Hepatic stellate cell (primary cell): ENCODE measurements at regions not wholly inside any gene's neighbourhood (a gene's known extent, or its start where the extent isn't known, plus 50 kb on each side); places are given as distances from the start of the nearest gene placed in this dataset.

ENCODE experiments used
- DNase-seq: peaks from one replicate; pipeline ENCODE4 v3.0.0; 2011; ENCODE audit warnings: low spot score

DNA sequence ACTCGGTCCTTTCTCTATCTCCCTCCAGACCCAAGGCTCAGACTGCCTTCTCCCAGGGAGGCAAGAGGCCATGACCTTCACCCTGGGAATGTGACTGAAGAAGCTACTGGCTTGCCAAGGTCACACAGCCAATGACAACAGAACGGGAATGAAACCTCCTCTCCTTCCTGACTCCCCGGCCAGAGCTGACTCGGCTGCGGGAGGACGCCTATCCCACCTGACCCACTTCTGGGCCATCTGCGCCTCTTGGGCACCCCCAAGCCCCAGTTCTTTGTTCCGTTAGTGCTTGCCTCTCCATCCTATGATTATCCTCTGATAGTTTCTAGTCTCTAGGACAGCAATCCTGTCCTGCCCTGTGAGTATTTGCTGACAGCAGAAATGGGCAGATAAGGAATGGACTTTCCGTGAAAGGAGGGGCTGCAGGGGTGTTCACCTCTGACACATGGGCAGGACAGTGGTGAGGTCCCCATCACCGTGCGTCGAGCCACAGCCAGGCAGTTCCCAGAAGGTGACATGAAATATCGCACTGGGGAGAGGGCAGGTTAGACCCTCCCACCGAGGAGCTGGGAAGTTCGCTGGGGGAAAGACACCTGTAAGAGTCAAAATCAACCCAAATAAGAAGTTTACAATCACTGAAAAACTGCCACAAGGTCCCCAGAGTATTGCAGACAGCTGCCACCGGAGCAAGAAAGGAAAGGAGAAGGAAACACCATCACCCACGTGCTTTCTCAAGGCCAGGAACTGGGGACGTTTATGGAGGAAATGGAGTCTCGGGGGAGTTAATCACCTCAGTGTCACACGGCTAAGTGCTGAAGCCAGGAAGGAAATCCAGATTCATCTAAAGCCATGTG, 63.0 kb downstream of the INSIG1 start:
- no peak for DNase-seq

DNA sequence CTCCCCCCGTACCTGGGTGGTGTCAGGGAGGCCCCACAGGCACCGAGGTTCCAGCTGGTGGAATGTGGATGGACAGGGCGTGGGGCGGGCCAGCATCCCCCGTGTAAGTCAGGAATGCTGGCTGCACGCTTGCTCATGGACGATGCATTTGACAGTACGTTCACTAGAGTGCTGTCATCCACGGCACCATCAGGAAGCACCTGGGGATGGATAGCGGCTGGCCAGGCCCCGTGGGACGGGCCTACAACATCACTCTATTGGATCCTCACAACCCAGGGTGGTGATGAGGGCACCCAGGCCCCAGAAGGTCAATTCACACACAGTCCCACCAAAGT, 63.6 kb downstream of the INSIG1 start:
- DNase-seq = no peak

DNA sequence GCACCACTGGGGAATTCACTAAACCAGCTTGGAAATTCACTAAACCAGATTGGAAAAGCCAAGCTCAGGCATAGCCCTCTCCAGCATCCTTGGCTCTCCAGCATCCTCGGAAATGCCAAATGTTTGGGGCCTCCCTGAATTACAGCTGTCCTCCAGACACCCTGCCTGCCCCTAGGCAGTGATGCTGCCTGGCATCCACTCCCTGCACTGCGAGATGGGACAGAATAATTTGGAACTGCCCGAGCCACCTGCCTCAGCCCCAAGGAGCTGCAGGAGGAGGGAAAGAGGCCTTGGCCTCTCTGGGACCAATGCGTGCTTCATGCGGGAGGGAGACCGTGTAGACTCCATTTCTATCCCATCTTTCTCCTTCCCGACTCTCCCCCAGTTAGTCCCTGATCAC, 64.3 kb downstream of the INSIG1 start:
- no peak for DNase-seq

DNA sequence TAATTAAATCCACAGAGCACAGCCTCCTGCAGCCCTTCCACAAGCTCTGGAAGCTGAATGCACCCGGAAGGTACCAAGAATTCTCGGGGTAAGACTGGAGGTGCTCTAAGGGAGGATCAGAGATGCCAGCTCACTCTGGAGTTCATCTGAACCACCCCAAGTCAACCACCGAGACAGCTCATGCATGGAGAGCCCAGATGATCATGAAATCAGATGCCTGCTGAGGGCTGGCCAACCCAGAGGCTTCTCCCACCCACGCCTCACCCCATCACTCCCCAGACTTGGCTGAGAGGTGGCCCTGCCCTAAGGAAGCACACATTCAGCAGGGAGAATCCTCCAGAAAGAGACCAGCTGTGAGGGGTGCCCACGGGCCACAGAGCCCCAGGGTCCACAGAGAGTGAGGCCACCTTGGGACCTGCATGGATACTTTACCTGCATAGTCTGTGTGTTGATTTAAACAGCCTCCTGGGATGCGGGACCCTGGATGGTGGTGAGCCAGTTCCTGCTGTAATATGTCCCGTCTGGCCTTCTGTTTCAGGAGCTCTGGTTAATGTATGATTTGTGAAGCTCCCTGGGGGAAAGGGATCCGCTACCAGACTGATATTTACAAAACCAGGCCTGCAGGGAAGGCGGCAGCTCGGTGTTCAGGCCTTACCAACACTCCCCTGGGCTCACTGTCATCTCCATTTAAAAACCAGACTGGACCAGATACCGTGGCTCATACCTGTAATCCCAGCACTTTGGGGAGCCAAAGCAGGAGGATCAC, 64.9 kb downstream of the INSIG1 start:
- DNase-seq = no peak

DNA sequence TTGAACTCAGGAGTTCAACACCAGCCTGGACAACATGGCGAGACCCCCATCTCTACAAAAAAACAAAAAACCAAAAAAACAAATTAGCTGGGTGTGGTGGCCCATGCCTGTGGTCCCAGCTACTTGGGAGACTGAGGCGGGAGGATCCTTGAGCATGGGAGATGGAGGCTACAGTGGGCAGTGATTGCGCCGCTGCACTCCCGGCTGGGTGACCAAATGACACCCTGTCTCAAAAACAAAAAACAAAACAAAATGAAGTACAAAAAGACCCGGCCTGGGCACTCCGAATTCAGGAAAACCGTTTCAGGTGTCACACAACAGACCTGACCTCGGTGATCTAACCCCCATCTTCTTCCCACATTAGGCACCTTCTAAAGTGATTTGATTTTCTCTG, 65.5 kb downstream of the INSIG1 start:
- DNase-seq = no peak

DNA sequence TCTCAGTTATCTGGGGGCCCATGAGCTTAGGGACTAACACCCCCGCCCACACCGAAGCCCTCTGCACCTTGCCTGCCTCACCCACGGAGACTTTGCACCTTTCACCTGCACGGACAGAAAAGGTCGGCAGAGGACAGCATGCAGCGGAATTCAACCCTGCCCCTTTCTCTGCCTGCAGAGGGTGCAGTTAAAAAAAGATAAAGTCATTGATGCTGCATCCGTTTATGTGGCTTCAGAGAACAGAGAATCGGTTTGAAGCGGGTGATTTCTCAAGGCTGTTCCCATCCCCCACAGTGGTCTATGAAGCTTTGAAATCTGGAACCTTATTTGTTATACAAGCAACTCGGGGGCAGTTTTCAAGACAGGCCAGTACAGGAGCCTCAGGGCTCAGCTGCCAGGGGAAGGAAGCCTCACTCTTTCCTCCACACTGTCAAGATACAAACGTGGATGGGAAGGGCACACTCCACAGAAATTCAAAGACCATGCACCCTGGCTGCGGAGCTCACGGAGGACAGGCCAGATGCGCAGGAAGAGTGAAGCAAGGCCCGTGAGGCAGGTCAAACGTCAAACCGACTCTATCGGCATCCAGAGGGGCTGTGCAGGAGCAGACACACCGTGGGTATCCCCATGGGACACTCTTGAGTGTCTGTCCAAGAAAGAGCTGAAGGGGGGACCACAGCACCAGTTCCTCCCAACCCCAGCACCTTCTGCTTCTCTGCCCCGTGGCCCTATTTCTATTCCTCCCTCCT, 66.3 kb downstream of the INSIG1 start:
- no peak for DNase-seq

DNA sequence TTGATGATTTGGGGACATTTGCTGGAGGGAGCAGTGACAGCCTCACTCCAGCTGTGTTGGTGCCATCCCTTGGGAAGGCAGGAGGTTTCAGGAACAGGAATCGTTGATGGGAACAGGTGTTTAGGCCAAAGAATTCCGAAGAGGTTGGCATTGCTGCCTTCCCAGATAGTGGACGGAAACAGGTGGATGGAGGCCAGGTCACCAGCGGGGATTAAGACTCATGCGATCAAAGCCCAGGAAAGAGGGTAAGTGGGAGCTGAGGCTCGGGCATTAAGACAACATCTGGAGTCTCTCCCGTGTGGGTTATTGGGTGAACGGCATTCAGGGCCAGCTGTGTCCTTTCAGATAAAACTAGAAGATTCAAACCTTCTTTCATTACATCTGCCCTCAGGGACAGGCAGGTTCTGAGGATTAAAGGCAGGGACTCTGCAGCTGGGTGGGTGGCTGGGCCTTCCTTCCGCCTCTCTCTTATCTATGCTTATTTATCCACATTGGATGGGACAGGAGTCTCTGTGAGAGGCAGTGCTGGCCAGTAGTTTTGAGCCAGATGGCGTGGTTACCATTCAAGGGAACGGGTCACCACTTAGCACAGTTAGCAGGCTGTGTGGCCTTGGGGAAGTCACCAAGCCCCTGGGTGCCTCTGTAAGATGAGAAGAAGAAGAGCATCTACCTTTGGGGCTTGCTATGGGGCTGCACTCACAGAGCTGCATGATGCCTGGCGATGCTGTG, 67.6 kb downstream of the INSIG1 start:
- no peak for DNase-seq

DNA sequence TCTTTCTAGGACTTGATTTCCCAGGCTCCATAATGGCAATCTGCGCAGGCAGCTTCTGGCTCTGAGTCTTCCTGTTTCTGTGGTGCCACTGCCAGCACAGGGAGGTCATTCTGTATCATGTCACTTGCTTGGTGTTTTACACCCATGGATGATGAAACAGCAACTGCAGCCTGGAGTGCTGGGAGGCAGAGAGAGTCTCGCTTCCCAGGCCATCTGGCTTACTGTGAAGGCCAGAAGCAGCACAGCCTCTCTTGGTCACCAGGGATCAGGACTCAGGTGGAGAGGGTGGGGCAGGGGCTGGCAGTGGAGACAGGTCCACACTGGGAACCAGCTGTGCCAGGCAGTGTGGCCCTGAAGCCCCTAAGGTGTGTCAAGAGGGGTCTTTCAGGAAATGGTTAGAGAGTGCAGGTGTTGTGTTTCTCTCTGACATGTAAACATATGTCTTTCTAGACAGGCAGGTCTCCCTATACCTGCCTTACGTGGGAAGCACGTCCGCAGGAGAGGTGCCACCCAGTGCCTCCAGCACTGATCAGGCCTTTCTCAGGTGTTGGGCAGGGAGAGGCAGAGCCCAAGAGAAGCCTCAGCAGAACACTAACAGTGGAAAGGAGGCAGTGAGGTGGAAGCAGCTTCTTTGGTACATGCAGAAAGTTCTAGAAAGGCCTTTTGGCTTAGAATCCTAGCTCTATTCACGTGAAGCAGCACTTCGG, 71.4 kb downstream of the INSIG1 start:
- DNase-seq = no peak

DNA sequence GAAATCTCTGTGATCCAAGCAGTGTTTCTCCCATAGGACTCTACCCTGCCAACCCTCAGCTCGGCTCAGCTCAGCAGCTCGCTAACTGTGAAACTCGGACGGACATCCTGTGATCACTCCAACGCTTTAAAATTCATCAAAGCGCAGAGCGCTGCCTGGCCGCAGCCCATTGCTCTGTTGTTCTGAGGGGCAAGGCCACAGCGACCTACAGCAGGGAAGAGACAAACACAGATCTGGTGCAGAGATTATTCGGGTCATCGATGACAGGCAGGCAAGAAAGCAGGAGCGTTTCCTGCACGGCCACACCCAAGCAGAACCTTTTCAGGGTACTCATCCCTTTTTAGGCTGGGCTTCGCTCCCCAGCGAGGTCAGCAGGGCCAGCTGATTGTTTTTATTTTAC, 72.1 kb downstream of the INSIG1 start:
- no peak for DNase-seq

DNA sequence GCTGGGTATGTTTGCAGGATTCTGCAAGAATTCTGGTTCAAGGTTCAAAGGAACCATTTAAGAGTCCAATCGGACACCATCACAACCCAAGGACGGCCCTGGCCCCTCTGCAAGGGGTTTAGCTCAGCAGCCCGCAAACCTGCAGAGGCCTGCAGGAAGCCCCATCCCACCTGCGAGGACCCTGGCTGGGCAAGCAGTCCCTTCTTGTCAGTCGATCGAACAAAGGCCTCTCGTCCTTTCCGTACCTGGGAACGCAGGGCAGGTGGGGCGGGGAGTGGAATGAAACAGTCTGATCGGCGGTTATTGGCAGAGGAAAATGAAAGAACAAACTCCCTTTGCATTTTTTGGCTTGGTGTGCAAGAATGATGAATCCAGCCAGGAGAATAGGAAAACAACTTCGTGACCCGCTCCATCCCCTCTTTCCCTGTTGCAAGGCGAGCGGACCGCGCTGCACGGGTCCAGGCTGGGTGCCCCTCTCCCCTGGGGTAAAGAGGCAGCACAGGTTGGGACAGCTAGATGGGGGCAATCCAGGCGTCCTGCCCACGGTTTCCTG, 73.7 kb downstream of the INSIG1 start:
- DNase-seq = no peak

DNA sequence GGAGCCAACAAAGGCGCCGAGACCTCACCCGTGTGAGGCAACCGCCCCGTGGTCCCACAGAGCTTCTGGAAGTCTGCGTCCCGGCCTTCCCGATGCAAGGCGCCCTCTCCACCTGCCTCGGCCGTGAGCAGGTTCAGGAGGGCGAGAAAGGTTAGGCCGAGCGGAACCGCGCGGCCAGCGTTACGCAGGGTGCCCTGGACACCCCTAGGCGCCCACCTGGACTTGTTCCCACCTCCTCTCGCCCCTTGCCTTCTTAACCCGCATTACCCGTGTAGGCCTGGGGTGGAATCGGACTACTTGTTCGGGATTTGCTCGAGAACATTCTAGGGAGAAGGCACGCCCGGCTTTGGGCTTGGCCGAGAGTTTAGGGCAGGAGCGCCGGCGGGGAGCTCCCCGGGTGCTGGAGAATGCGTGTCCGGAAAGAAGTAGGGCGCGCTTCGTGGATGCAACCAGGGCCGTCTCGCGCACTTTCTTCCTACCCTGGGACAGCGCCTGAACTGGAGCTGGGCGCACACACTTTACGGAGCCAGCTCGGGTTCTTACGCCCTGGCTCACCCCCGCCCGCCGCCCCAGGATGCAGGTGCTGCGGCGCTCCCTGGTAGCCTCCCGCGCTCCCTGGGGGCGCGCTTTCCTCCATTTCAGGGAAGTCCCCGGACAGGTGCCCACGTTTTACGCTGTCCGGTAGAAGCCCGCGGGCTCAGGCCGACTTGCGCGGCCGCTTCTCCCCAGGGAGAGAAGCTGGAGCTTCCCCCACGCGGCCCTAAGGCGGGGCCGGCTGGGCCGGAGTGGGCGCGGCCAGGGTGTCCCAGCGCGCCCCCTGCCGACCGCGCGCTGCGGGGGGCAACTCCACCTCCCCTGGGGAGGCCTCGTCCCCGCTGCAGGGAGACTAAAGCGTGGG, 74.5 kb downstream of the INSIG1 start:
- no peak for DNase-seq

DNA sequence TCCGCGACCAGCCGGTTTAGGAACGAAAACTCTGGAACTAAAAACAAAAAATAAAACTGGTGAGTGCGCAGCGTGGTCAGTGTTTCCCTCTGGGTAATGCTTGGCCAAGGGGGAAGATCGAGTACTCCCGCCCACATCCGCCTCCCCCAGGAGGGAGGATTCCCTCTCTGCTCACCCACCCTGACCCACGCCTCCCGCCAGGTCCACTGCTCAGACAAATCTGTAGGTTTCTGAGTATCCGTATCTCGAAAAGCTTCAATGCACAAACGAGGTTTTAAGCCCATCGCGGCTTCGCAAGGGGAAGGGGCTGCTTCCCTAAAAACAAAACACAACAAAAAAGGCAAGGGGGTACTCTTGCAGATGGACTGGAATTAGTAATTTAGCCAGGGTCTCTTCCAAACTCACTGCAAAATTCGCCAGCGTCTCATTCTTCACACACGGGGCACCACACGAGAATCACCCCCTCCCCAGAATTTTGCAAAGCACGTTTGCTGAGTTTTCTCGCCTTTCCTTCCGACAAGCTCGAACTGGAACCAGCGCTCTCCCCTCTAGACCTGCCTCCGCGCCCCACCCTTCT, 75.2 kb downstream of the INSIG1 start:
- DNase-seq = no peak

DNA sequence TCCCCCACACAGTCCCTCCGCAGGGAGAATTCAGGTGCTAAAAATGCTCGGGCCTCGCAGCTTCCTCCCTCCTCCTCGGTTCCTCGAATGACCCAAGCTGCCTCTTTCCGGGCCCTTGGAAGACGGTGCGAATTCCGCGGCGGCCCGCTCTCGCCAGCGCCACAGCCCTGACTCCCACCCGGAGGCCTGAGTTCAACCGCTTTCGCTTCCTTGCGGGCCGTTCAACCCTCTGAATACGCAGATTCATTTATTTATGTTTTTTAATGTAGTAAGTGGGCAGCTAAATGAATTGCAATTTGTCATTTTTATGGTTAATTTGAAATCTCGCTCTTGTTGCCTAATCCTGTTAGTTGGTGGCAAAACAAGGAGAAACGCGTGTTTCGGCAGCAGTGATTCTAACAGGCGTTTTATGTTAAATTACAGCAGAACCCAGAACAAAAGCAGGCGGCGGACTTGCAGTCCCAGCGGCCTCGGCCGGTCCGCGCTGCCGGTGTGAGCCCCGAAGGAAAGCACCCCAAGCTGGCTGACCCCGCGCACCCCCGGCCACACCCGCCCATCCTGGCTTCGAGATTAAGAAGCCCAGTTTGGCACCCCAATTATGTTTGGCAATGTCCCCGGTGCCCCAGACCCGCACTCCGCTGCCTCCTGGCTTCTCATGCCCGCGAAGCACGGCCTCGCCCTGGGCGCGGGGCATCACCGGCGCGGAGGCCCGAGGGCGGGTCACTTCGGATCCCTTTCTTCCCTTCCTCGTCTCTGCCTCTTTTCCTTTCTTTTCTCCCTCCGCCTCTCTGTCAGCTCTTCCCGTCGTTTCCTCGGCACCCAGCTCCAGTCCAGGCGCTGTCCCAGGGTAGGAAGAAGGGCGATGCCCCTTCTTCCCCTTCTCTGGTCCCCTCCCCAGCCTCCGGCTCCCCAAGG, 75.9 kb downstream of the INSIG1 start:
- no peak for DNase-seq

DNA sequence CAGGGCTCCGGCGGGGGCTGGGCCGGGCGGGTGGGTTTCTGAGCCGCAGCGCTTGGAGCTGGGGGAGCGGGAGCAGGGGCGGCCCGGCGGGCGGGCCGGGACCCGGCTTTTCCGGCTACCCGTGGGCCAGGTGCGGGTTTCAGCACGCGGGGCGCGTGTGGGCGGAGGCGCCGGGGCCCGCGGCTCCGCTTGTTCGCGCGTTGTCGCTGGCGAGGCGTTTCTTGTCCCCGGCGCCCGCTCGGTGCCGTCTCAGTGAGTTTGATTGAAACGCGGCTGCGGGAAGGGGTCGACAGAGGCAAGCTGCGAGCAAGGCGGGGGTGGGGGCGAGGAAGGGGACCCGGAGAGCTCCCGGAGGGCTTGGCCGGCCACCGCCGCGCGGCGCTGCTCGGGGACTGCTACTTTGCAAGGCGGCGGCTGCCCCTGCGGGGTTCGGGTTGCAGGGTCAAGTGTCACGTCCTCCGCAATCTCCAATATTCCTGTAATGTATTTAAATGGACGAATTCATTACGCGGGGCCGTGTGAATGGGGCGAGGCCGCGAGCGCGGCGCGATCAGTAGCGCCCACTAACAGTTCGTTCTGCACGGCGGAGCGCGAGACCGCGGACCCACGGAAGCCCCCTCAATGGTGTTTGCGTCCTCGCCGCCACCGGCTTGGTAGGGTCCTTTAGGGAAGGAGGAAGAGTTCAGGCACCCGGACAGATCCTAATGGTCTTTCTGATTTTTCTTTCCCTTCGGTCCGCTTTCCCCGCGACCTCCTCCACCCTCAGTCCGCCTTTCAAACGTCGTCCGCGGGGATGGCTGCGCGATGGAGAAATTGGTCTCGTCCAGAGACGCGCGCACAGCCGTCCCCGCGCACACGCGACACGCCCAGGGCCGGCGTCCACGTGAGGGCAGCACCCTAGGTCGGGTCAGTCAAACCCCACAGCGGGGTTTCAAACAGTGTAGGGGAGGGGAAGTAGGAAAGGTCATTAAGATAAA, 76.9 kb downstream of the INSIG1 start:
- DNase-seq = no peak

DNA sequence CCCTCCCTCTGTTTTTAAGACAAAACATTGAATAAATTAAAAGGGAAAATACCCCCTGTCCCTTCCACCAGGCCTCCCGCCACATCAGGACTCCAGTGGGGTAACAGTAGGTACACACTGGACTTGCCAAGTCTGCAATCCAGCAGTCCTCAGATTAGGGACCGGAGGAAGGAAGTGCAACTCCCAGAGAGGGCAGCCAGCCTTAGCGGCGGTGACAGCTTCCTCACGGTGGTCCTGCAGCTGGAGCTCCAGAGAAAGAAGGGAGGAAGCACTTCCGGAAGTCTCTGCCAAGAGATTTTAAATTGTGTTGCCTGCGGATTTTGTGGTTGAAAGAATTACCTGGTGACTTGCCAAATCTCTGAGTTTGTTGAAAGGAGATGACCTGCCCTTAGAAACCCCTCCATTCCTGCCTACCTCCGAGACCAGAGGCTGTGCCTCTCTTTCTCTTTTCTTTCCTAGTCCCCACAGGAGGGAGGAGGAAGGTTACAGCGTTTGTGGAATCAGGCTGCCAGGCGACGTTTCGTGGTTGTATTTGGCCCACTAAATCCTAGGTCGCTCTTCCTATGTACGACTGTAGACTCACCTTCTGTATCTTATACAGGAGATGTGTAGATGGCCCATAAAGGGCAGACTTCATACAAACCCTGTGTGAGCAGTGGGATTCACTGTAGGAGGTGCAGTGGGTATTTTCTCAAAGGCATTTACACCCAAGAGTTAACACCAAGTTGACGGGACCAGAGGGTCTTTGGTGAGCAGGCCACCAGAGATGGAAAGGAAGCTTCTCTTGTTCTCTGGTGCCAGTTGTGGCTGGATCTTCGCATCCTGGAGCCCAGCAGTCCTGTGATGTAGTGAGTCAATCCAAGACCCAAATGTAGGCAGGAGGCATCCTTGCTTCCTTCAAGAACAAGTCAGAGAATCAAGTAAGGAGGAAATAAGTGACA, 77.9 kb downstream of the INSIG1 start:
- no peak for DNase-seq

DNA sequence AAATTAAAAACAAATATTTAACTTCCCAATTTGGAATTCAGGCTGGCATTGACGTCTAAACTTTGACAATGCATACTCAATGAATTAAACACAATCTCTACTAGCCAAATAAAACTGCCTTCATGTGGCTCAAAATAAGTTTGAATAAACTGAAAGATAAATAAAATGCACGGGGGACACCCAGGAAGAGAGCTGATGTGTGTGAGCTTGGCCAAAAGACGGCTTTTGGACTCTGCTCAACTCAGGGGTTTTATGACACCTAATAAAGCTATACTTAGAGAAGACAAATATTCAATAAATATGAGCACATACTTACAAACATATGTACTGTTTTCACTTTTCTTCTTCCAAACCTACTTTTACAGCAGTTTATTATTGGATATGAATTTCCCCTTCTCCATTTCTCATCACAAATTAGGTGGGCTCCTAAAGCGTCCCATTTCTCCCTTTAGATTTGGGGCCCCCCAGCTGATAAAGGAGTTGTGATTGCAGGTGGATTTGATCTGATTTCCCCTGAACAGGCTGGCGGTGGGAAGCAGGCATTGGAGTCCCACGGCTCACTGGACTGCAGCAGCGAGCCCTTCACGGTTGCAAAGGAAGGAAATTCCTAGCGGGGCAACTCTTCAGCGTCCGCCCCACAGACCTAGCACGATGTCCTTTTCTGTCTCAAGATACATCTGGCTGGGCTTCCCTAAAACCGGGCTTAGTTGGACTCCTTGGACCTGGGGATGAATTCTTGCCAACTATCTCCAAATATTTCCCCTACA, 79.6 kb downstream of the INSIG1 start:
- no peak for DNase-seq
